Occipital lobe (tissue), 1 donor: ENCODE measurements at regions not wholly inside any gene's neighbourhood (a gene's known extent, or its start where the extent isn't known, plus 50 kb on each side); places are given as distances from the start of the nearest gene placed in this dataset.

Experiments
- DNase-seq: peaks from one replicate; lab custom pipeline; 2025; lab: John Stamatoyannopoulos, UW

DNA sequence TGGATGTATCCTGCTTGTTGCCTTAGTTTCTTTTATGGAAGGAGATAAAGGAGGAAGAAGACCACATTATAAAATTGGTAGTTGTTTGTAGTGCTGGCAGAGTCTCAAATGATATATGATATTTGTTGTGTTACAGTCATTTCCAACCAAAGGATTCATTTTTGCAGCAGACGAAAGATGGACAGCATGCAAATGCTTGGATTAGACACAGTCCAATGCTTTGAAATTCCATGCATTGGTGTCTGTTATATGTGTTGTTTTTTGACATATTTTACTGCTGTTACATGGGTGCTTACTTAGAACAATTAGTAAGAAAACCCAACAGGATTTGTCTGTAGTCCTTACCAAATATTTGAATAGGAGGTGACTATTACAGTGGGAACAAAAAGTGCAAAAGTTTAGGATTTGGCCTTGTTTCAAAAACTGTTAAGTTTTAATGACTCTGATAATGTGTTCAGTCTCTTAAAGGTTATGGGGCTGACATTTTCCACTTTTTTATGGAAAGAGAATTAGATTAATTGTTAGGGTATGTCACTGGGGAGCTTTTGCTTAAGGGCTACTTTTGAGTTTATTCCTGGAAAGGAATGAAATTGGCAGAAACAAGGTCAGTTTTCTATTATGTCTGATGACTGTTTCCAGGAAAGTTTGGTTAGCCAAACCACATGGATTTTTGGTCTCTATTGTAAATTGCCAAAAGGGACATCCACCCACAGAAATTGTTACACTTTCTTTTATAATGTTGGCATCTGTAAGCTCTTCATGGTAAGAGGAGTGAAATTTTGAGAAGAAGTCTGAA lies 229.4 kb upstream of the MMADHC start:
- DNase-seq = no peak

DNA sequence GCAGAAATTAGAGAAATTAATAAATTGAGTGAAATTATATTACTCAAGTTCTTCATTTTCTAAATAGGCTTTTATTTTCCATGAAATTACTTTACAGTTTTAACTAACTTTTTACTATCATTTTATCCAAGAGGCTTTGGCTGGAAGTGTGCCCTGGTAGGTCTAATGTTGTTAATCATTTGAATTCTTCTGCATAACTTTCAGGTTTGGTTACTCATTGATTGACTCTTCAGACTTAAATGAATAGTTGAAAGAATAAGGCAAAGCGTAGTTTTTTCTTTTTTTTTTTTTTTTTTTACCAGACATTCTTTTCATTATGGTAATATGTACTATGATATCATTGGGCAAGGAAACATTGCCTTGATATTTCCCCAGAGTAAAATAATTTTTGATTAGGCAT lies 228.4 kb upstream of the MMADHC start:
- no peak for DNase-seq

DNA sequence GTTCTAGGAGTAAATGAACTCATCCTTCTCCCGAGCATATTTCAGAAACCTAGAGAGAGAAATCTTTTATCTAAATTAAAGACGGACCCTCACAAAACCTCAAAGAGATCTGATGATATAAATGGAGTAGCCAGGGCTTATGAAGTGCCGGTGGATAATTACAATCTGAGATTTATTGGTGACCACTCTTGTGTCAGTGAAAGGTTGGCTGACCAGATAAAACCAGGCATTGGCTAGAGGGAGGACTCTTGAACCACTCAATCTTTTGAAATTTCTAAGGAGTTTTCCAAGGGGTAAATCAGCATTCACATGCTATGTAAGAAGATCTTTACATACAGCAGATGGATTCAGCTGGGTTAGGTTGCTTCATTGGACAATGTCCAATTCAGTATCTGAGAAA lies 227.3 kb upstream of the MMADHC start:
- no peak for DNase-seq

DNA sequence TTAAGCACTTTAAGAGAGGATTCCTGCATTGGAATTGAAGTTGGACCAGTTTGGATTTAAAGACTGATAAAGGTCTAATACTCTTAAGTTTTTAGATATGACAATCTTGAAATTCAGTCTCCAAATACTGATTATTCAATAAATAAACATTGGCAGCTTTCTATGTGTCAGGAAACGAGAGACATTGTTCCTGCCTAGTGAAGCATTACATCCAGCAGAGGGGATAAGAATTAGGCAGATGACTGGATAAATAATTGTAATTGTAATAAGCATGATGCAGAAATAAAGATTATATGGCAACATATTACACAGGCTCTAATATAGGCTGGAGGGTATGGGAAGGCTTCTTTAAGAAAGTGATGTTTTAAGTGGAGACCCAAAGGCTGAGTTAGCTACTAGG lies 226.5 kb upstream of the MMADHC start:
- no peak for DNase-seq

DNA sequence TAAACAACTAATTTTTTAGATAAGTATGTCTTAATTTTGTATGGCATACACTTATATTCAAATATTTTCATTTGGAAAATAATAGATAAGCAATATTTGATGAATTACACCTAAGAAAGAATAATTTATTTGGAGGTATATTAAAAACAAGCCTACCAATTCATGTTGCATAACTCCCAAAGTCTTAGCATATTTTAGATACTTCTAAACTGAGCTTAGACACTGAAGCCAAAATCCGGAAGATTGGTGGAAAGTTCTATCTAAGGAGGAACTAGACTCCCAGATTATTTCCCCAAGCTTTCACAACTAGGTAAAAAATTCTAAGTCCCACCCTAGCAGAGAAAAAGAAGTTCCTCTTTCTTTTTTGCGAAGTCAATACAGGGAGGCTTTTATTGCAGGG lies 221.0 kb upstream of the MMADHC start:
- no peak for DNase-seq

DNA sequence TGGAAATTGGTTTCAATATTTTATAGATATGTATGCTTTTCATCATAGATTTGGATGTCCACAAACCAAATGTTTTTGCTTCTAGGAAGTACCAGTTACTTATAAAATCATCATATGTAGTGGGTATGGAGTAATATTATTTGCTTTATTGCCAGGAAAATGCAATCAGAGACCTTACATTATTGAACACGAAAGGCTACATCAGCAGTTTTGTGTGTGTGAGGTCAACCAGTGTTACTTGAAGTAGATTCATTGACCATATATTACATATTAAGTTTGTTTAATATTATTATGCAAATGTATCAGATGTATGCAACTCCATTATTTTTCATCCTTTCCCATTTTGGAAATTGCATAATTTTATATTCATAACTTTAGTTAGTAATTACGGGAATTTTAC lies 219.1 kb upstream of the MMADHC start:
- no peak for DNase-seq

DNA sequence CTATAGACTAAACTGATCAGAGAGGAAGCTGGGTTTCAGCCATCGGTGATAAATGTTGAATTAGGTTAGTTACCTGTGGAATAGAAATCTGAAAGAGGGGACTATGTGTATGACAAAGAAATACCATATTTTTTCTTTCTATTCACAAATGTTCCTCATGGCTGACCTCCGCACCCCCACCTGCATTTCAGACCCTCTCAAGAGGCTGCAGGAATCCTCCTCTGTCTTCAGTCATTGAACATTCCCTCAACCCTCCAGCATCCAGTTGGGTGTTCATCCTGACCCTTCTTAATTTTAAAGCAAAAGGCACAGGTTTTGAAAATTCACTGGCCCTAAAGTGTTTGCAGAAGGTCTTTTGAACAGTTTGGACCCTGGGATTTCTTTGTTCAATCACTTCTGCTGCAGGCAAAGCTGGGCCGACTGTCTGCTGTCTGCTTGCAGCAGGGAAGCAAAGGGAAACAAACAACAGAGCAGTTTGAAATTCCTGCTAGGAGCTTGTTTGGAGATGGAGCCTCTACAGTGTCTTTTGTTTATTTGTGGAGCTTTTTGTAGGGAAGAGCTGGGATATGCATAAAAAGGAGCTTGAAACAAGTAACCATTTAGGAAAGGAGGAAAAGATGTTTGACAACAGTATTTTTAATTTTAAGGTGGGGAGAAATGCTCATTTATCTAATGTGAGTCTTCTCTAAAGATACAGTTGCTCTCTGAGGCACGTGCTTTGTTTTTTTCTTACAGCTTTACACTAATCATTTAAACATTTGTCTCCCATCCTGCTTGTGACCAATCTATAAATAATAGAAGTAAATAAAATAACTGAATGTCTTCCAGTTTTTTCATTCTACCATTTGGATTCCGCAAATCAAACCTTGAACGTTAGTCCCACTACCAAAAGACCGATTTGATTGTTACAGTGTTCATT lies 213.3 kb upstream of the MMADHC start:
- no peak for DNase-seq

DNA sequence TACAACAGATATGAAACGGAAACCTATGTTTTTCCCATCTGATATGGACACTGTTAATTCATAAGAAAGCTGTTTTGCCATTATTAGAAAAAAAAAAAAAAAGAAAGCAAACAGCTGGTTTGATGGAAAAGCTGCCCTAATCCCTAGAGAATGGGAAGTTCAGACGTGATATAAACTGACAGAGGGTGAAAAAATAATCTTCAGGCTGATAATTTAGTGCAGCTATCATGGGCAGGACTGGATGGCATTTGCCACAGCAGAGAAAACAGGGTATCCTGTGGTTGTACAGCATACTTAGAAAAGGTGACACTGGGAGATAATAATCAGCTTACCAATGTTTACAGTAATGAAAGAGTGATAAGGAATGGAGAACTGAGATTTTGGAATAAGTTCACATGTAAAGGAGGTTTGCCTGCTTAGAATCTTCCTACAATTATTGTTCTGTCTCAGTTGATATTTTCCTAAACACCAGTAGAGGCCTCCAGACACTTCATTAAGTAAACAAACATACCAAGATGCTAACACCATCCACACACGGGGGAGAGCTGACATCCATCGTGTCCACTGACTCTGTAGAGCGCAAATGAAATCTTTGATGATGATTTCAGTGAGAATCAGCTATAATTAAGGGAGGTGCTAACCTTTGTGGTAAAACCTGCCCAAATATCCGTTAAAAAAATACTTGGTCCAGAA lies 211.6 kb upstream of the MMADHC start:
- DNase-seq = no peak

DNA sequence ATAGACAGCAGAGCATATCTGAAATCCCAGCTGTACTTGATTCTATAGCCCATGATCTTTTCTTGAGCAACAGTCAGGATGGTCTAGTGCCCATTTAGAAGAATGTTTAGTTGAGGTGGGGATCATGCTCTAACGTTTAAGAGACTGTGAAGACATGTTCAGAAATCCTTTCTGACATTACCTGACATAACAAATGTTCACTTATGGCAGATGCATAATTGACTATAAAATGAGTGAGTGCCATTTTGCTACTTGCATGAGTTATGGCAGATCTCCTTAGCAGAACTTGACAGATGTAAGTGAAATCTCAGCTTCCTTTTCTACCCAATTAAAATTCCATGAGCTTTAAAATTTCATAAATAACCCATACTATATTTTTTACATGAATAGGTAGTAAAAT lies 209.5 kb upstream of the MMADHC start:
- DNase-seq = no peak

DNA sequence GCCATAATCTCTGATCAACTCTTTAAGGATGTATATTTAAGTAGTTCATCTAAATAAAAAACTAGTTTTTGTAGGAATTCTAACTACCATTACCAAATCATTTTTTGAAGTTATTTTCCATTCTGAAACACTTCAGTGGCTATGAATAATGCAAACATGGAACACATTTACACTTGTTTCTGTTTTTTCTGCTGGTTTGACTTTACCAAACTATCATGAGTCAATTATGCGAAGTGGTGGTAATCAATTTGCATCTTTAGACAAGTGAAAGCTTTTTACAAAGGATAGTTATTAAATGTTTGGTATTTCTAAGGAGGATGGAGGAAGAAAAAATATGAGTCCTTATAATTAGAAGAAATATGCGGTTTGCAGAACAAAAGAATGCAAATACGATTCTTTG lies 202.0 kb upstream of the MMADHC start:
- DNase-seq = no peak

DNA sequence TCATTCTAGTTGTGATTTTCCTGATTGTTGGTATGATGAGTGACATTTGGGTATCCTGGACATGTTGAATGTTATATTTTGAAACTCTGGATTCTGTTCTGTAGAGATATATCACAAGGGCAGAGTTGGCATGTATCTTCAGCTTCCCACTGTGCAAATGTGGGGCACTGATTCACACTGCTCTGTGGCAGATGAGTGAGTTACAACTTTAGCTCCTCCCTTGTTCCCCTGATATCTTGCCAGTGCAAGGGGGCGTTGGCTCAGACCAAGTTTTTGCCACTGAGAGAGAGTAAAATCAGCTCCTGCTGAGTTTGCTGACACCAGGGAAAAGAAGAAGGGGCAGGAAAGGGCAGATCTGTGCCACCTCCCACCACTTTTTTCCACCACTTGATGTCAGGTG lies 199.6 kb upstream of the MMADHC start:
- no peak for DNase-seq

DNA sequence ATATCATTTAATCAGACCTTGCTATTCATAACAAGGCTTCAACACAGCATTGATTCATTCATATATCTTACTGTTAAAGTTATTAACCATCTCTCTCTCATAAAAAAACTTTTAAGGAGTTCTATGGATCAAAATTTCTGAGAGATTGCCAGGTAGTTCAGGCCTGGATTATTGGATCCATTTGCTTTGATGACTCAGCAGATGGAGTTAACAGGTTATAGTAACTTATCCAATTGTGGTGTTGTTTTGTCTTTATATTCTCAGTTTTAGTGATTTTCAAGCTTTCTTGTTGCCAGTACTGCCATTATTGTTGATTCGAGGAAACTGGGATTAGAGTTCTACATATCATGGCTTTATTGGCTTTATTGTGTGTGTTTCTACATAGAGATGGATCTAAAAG lies 195.7 kb upstream of the MMADHC start:
- DNase-seq = no peak

DNA sequence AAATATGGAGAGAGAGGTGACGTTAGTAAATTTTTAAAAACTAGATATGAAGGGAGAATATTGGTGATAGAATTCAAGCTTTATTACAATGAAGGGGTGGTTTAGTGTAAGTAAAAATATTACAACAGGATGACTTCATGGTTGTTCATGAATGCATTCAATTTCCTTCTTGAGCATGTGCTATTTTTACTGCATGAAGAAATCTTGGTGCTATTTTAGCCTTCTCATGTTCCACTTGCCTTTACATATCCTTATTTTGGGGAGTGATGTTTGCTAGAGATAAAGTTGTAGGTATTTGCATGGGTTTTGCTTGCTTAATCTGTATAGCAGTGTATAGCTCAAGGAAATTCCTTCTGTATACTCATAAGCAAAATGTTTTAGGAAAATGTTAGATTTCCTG lies 195.0 kb upstream of the MMADHC start:
- no peak for DNase-seq

DNA sequence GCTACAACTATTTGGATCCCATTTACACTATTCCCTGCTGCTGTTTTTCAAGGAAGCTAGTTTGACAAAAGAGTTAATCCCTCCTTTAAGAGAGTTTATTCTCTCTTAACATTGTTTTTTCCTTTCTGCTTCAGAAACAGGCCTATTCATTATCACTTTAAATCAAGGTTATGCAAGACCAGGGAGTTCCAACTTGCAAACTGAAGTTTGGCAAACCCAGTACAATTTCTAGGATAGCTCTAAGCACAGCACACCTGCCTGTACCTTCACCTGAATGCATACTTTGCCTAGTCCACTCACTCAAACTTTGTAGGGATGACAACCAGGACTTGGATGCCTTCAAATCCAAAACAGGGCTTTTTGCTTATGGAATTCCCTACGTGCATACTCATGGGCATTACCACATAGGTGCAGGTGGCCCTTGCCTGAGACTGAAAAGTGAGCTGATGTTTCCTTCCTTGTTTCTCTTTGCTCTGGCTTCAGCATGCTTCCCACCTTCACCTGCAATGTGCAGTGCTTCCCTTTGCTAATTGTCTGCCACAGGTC lies 193.8 kb upstream of the MMADHC start:
- DNase-seq = no peak

DNA sequence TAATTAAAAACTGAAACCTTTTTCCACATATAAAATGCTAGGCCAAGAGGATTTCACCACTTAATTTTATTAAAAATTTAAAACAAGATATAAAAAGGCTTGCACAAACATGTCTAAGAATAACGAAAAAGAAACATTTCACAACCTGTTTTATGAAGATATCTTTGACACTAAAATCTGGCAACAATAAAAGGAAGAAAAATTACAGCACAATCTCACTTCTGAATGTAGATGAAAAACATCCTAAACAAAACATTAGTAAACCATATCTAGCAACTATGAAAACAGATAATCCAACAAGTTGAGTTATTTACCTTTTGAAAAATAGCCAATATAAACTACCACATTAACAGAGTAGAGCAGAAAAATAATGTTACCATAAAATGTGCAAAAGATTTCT lies 185.4 kb upstream of the MMADHC start:
- DNase-seq = no peak

DNA sequence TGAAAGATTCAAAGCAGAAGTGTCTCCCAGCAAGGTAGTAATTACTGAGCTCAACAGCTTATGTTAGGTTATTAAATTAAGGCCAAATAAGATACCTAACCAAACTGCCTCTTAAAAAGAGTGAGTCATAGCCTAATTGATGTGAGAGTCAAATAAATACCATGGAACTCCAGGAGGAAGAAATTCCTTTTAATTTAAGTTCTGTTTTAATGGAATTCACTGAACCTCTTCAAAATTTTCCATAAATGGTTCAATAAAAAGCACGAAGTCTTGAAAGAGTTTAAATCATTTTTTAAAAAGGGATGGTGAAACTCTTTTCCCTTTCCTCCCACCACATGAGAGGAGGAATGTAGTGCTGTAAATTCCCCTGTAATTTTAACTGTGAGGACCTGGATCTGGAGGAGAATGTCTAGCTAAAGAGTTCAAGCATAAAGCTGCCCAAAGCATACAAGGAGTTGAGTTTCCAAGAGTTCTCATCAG lies 180.8 kb upstream of the MMADHC start:
- no peak for DNase-seq

DNA sequence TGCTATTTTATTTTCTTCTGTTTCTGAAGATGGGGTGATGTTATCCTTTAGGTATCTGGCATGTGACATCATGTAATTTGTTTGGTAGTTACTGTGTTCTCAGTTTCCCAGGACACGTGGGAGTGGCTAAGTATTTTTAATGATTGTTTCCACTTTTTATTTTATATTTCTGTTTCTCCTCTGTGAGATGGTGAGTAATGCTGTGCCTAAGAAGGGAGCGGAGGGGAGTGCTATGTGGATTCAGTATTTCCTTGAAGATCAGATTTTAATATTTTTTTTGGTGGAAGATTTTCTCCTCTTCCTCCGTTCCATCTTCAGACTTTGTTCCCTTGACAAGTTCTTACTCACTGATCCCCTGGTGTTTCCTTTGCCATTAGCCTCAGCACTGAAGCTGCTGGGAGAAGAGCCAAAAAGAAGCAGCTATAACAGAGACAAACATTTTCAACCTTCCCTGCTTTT lies 180.0 kb upstream of the MMADHC start:
- no peak for DNase-seq

DNA sequence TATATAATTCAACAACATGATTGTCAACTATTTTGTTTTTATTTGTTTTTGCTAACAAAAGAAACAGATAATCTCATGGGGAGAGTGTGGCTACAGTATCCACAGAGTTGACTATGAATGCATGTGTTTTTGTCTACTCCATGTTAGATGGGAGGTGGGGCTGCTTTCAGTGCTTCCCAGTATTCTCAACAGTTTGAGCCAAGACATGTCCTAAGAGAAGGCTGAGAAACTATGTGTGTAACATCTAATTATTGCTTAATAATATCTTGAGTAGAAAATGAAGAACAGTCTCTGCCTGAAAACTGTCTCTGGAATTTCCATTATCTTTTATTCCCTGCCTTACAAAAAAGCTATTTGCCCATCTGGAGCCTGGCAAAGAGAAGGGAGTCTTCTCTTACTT lies 178.8 kb upstream of the MMADHC start:
- no peak for DNase-seq

DNA sequence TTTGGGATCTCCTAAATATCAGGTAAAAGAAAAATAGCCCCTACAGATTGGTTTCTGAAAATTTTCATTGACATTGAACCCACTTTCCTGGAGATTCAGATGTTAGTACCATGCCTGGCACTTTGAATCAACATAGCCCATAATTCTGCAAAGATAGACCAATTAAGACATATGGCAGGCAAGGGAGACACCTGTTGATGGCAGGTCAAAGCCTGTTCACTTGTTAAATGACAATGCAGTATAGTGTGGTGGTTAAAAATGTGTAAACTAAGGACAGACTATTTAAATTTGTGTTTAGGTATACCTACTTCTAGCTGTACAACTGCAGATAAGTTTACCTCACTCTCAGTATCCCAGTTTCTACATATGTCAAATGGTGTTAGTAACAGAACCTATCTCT lies 178.1 kb upstream of the MMADHC start:
- no peak for DNase-seq

DNA sequence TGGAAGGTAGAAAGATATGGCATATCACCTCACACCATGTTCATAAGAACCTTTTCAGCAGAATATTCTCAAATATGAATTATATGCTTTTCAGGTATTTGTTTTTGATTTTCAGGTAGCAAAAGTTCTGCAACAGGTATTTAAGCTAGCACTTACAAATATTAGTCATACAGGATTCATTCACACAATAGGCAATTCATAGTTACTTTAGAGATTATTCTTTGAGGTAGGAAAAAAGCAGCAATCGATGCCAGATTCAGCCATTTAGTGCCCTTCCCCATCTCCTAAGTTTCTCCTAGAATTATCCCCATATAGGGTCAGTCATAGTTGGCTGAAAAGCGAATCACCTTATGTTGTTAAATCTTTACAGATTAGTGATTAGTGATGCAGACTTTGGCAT lies 177.4 kb upstream of the MMADHC start:
- no peak for DNase-seq

DNA sequence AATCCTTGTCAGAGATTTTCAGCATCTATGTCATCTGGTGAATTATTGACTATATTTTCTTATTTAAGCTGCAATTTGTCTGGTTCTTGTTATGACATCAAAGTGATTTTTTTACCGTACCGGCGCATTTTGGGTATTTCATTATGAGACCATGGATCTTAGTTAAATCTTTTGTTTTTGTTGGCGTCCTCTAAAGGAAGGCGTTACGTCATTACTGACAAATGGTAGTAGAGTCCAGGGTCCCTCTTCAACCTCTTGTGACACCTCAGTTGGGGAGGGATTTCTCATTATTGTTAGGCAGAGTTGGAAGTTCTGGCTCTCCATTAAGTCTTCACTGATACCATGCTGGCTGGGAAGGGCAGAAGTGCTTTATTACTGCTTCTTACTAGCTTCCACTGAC lies 175.8 kb upstream of the MMADHC start:
- DNase-seq = no peak

DNA sequence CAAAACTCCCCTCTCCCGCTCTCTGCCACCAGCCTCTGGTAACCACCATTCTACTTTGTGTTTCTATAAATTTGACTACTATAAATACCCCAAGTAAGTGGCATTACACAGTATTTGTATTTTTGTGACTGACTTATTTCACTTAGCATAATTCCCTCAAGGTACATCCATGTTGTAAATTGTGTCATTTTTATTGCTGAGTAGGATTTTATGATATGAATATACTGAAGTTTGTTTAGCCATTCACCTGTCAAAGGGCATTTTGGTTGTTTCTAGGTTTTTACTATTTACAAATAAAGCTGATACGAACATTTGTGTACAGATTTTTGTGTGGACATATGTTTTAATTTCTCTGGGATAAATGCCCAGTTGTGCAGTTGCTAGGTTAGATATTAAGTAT lies 174.0 kb upstream of the MMADHC start:
- DNase-seq = no peak
